GM19468 (cell line): ENCODE measurements at regions not wholly inside any gene's neighbourhood (a gene's known extent, or its start where the extent isn't known, plus 50 kb on each side); places are given as distances from the start of the nearest gene placed in this dataset.

Experiments
- ATAC-seq: cut with Tn5 transposase; IDR thresholded peaks from one replicate; pipeline ENCODE4 v1.9.1; 2021; ENCODE audit warnings: mild to moderate bottlenecking, moderate library complexity, moderate number of reproducible peaks; ENCODE audit not compliant: unreplicated experiment; ENCODE audit errors: extremely low read depth

DNA sequence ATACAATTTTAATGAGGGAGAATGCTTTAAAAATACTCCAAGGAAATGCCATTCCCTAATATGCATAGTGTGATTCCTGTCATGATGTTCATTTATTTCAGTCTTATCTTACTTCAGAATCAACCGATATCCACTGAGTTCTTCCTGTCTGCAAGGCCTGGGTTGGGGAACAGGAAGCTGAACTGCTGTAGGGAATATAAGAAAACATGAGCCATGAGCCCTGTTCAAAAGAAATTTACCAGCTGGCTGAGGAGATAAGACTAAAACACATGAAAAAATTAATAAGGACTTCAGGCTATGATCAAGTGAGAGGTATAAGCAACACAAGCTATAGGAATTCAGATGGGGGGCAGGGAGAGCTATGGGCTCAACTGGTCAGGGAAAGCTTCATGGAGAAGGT, 184.7 kb downstream of the PLPP4 start:
- no peak for ATAC-seq

- no peak for ATAC-seq
Measured at GRCh38 chr10:120643351-120643750, 186.3 kb downstream of the PLPP4 start.

DNA sequence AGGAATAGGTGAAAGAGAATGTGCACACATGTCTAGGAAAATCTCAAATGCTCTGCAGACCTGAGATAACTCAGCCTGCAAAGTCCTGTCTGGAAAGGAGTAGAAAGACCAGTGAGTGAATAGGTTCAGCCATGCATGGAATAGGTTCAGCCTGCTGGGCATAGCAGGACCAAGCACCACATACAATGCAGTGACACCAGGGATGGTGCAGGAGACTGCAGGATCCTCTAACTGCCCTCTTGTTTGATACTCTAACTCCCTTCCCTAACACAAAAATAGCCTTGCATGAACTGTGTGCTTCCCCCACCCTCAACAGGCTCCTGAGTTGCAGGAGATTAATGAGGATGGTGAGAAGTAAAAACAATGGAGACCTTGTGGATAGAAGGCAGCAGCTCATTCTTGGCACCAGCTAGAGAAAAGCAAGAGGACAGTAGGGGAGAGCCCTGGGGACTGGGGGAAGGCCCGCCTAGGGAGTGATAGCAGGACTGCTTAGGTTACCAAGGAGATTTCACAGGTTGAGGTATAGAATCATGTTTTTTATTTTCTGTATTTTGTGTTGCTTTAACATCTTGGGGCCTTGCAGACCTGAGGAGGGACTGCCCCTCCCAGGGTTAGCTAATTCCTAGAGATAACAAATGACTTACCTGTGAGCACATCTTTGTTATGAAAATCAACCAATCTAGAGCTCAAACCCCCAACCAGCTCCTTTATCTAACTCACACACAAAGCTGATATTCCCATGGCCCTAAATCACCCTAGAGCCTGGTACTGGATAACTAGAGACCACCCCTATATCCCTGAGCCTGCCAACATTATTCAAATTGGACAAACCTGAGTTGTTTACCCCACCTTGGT, 187.8 kb downstream of the PLPP4 start:
- ATAC-seq, result no peak

GRCh38 chr10:120646159-120646732, 189.2 kb downstream of the PLPP4 start:
- ATAC-seq, result no peak

GRCh38 chr10:120646738-120647456, 189.9 kb downstream of the PLPP4 start:
- no peak for ATAC-seq

DNA sequence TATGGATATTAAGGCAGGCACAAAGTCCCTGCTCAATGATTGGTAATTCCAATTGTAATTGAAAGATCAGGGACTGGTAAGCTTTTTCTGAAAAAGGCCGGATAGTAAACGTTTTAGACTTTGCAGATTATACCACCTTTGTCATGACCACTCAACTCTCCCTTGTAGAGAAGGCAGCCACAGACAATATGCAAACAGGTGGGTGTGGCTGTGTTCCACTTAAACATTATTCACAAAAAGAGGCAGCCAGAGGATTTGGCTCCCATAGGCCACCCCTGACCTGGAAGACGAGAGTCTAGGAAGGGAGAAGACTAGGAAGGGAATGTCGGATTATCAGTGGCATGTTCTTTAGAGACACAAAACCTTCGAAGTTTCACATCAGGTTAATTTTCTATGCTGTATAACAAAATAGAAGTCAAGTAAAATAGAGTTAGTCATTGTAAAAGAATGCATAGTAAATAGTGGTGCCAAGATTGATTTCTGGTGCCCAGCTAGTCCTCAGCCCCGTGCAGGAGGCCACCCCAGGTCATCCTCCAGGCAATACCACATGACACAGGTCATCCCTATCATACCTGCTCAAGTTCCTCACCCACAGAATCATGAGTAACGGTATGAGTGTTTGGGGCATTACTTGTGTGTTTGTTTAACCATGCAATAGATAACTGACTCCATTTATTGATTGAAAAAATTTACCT, 193.8 kb downstream of the PLPP4 start:
- ATAC-seq, result no peak

GRCh38 chr10:120656107-120656506, 195.1 kb upstream of the WDR11 start:
- ATAC-seq, result no peak

GRCh38 chr10:120657371-120657770, 193.8 kb upstream of the WDR11 start:
- ATAC-seq, result no peak

GRCh38 chr10:120658943-120659885, 191.9 kb upstream of the WDR11 start:
- no peak for ATAC-seq

GRCh38 chr10:120666308-120666707, 184.9 kb upstream of the WDR11 start:
- ATAC-seq, result no peak

GRCh38 chr10:120667276-120667675, 183.9 kb upstream of the WDR11 start:
- ATAC-seq, result no peak

- ATAC-seq, result no peak
Measured at GRCh38 chr10:120671491-120671890, 179.7 kb upstream of the WDR11 start.

DNA sequence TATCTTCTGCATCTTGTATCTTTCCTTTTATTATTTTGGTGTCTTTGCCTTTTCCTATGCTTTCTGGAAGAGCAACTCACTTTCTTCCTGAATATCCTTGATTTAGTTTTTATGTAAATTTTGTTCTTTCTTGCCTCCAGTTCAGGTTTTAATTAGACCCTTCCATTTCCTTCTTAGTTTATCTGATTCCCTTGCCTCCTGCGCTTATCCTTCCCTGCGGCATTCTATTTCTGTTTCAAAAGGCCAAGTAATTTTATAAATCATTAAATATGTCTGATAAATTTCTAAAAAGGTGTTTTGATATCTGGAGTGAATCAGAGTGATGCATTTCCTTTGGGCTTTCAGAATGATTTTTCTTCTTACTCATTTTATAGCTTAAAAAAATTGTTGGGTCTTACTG, 167.7 kb upstream of the WDR11 start:
- no peak for ATAC-seq

- no peak for ATAC-seq
Measured at GRCh38 chr10:120684226-120684625, 166.9 kb upstream of the WDR11 start.

GRCh38 chr10:120685136-120685535, 166.0 kb upstream of the WDR11 start:
- ATAC-seq, result no peak

GRCh38 chr10:120688928-120689327, 162.2 kb upstream of the WDR11 start:
- no peak for ATAC-seq

DNA sequence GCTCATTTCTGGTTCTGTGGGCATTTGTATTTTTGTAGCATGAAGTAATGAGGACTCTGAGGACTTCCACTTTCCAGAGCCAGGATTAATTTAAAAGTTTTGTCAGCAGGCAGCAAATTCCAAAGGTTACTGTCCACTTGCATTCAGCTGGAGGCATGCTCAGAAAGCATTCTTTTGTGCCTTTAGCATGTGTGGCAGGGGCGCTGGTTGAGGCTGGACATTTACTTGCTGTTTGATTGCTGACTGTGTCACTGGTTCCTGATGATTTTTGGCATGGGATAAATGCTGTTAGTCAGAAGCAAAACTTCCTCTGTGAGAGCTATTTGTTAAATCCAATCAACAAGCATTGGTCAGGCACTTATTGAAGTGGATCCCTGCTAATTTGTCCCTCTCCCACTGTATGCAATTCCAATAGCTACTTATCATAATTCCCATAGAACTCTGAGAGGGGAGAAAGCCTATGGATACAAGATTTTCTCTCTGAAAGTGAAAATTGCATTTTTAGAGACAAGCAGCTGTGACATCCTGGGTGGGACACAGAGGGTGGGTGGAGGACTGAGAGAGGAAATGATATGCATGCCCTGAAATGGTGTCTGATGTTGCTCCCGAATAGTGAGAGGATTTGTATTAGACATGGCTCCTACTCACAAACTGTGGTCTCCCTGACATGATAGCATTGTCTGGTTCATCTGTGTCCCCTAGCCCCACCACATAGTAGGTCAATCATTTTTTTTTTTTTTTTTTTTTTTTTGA, 161.2 kb upstream of the WDR11 start:
- no peak for ATAC-seq

GRCh38 chr10:120691625-120692024, 159.5 kb upstream of the WDR11 start:
- ATAC-seq, result no peak

DNA sequence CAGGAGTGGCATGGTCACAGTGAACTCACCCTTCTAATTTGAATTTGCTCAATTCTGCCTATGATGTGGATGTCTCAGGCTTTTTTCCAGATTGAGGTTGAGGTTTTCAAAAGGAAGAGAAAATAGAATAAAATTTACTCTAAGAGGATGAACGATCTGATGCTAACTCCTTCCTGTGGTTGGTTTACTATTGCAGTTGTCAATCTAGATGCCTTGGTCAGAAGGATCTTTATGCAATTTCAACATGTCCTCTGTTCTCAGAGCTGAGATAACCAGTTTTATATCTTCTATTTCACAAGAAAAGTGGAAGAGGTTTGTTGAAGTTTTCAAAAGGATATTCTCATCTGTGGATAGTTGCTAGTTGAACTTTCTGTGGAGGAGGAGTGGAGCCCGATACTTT, 150.7 kb upstream of the WDR11 start:
- ATAC-seq, result no peak
